ENCODE measurements at regions not wholly inside any gene's neighbourhood (a gene's known extent, or its start where the extent isn't known, plus 50 kb on each side); places are given as distances from the start of the nearest gene placed in this dataset.

GRCh38 chr5:56490971-56491468 lies 257.9 kb upstream of the ANKRD55 start:
- ATAC-seq (no peak), DNase-seq (ENCODE audit: missing footprints) (no peak)
- intact Hi-C loops (cut with DNase I) = no loop called here

DNA sequence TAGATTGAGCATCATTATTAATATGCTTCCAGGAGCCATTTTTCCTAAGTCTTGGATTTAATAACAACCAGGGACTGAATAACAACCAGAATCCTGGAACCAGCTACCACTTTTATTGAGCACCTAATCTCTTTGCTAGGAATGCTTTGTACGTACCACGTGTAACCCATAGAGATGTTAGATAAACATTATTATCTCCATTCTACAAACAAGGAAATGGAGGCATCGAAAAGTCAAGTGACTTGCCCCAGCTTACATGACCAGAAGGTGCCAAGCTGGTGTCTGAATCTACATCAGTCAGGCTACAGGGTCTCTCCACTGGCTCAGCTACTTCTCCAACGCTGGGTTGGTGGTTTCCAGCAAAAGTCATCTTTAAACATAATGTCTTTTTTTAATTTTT lies 256.1 kb upstream of the ANKRD55 start:
- intact Hi-C loops (cut with DNase I) = no loop called here
- ATAC-seq (no peak), DNase-seq (ENCODE audit: missing footprints) (no peak)

GRCh38 chr5:56487528-56488115 lies 254.5 kb upstream of the ANKRD55 start:
- intact Hi-C loops (cut with DNase I) = no loop called here
- ATAC-seq (no peak), DNase-seq (ENCODE audit: missing footprints) (no peak)

DNA sequence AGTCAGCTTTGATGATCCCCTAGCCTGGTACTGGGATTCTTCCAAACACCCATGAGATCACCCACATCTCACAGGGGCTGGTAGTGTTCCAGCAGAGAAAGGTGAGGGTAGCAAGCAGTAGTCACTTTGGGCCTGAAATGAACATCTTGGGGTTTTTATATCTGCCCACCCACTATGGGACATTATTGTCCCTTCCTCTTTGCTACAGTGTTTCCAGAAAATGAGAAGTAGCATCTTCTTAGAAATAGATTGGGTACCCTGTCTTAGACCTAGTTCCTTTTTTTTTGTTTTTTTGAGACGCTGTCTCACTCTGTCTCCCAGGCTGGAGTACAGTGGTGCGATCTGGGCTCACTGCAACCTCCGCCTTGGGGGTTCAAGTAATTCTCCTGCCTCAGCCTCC lies 249.2 kb upstream of the ANKRD55 start:
- no peak for DNase-seq (ENCODE audit: missing footprints)
- intact Hi-C loops (cut with DNase I) = no loop called here
- peak; percentile 0 for ATAC-seq

DNA sequence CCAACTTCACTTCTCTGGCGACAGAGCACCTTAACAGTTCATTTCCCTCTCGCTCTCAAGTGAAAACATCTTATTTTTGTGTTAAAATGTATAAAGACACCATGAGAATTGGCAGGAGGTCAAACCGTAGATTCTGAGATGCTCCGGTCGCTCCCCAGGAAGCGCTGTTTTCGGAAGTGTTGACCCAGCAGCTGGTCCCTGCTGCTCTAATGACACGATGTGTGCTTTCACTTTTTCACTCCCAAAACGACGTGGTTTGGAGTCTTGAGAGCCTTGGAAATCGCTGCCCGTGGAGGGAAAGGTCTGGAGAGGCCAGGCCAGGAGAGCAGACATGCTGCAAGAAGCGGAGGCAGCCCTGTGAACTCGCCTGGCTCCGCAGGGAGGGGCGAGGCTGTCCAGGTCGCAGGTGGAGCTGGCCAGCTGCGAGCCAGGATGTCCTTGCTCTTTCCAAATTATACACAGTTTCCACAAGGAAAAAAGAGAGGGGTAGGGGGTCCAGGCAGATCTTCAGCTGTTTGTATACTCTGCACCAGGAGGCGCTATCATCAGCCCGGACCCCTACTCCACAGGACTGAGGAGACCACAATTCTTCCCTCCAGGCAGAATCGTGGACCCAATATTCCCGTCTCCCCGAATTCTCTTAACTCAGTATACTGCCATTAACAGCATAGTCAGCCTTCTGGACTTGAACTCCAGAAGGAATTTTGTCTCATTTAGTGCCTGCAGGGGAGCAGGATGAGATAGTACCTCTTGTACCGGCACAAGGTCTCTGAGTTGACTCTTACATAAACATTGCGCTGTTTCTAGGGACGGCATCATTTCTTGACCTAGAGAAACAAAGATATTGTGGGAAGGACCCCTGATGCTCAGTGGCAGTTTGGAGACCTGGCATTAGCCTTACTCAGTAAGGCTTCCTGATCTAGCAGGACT lies 248.6 kb upstream of the ANKRD55 start:
- intact Hi-C loops (cut with DNase I) = loop anchor here (2.0 kb wide), 1 partner anchor 333 kb away; the partner anchor contains the start of gene MAP3K1
- ATAC-seq = peak; percentile 55
- DNase-seq (ENCODE audit: missing footprints) = peak; percentile 77

DNA sequence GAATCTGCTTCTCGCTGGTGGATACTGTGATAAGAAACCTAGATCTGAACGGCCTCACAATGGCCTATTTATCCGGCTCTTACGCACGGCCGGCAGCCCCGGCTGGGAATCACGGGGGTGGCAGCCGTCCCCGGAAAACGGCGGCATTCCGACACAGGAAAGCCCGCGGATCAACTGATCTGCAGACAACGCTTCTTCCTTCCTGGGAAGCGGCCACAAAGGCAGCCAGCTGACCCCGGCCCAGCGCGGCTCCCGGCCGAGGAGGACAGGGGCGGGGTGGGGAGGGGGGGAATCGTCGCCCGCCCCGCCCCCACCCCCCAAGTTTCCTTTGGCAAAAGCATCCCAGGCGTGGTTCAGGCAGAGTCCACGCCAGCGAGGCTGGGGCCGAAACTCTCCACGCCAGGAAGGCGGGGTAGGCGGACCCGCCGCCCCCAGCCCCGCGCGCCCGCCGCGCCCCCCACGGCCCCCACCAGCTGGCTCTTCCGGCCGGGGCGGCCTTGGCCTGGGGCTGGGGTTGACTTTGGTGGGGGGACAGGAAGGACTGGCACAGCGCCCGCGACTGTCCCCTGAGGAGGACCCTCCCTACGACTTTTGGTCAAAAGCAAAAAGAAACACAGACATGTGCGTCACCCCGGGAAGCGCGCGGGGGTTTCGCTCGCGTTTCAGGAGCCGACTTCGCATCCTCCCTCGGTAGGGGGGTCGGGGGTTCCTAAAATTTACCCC lies 247.7 kb upstream of the ANKRD55 start:
- ATAC-seq = peak; percentile 76
- peak; percentile 79 for DNase-seq (ENCODE audit: missing footprints)
- intact Hi-C loops (cut with DNase I) = loop anchor here (2.0 kb wide), 1 partner anchor 334 kb away; the partner anchor contains the start of gene MAP3K1

DNA sequence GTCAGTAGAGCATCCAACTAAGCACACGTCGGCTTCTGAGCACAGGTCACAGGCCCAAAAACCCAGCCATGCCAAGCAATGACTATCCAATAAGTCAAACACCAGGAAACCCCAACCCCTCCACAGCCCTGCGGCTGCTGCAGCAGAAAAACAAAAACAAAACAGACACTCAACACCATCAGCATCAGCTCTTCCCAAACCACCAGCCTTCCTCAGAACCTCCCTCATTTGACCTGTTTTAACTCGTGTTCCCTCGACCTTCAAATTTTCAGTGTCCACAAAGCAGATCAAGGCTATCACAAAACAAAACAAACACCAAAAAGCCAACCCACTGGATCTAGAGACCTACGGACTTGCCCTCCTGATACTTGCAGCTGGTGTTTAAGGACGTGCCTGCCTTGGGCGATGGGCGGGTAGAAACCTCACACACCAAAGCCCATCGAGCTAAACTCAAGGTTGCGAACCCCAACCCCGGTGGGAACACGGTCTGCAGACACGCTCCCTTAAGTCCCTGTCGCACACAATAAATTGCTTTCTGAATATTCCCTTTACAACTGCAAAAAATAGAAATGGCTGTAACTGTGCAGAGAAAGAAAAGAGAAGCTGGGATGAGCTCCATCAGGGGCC lies 247.1 kb upstream of the ANKRD55 start:
- no peak for DNase-seq (ENCODE audit: missing footprints)
- intact Hi-C loops (cut with DNase I) = loop anchor here (2.0 kb wide), 1 partner anchor 335 kb away; the partner anchor contains the start of gene MAP3K1

GRCh38 chr5:56479696-56480077 lies 246.6 kb upstream of the ANKRD55 start:
- DNase-seq (ENCODE audit: missing footprints) (no peak), ATAC-seq (no peak)
- intact Hi-C loops (cut with DNase I) = loop anchor here (2.0 kb wide), 1 partner anchor 335 kb away; the partner anchor contains the start of gene MAP3K1

More for the DNA sequence above, 247.1 kb upstream of the ANKRD55 start:
- peak; percentile 4 for ATAC-seq

GRCh38 chr5:56479126-56479525 lies 246.0 kb upstream of the ANKRD55 start:
- intact Hi-C loops (cut with DNase I) = no loop called here
- ATAC-seq (no peak), DNase-seq (ENCODE audit: missing footprints) (no peak)

DNA sequence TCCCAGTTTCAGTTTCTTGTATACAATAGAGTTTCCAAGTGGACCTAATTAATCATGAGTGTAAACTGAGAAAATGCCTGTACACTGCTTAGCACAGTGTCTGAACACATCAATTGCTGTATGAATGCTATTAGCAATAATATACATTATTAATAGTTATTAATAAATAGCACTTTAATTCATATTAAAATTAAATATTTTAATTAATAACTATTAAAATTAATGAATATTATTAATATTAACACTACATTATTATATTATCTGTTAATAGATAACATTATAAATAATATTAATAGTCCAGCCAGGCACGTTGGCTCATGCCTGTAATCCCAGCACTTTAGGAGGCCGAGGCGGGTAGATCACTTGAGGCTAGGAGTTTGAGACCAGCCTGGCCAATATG lies 244.9 kb upstream of the ANKRD55 start:
- DNase-seq (ENCODE audit: missing footprints) (no peak), ATAC-seq (no peak)
- intact Hi-C loops (cut with DNase I) = no loop called here

DNA sequence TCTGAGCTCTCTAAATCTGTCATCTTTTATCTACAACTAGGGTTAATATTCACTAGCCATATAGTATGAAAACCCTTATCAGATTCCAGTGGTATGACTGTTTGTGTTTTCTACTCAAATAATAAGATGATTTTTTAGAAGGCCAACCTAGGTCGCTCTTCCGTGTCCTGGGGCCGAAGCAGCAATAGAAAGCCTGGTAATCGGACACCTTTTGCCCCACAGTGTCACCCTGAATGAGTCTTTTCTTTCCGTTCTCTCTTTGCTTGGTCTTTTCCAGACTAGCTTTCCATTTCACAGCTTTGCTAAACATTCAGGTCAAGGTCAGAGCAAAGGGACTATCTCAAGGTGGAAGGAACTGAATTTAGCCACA lies 243.3 kb upstream of the ANKRD55 start:
- intact Hi-C loops (cut with DNase I) = no loop called here
- no peak for ATAC-seq

GRCh38 chr5:56475689-56476486 lies 242.8 kb upstream of the ANKRD55 start:
- DNase-seq (ENCODE audit: missing footprints) (no peak), ATAC-seq (no peak)
- intact Hi-C loops (cut with DNase I) = no loop called here

More for the DNA sequence above, 243.3 kb upstream of the ANKRD55 start:
- DNase-seq (ENCODE audit: missing footprints) = no peak

GRCh38 chr5:56471707-56472106 lies 238.6 kb upstream of the ANKRD55 start:
- intact Hi-C loops (cut with DNase I) = no loop called here
- no peak for DNase-seq (ENCODE audit: missing footprints)
- no peak for ATAC-seq

DNA sequence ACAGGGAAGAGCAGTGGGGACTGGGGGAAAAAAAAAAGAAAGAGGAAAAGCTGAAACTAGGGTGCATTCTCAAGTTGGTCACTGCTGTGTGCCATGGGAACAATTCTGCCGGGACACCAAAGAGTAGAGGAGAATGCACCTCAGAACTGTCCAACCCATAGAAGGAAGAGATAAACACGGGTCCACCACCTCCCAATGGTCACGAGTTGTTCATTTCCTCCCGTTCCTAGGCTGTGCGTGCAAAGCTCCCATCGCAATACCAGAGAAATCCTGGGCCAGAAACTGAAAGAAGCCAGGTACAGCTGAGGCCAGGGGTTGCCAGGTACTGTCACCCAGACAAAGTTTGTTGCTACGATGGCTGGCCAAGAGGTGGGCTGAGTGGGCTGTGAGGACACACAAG lies 236.9 kb upstream of the ANKRD55 start:
- DNase-seq (ENCODE audit: missing footprints) (no peak), ATAC-seq (no peak)
- intact Hi-C loops (cut with DNase I) = no loop called here

DNA sequence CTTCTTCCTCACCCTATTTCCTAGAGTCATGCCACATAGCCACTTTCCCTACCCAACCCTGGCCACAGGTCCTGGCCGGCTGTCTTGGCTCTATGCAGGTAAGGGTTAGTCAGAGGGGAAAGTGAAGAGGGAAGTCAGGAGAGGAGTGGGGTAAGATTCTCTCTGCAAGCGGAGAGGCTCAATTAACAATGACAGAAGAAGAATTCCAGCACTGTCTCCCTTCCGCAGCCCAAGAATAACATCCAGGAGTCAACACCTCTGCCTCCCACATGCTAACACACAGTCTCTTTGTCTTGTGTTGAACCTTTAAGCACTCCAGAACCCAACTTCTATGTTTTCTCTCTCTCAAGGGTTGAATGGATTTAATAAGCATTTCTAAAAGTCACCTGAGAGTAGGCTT lies 235.1 kb upstream of the ANKRD55 start:
- intact Hi-C loops (cut with DNase I) = loop anchor here (10.0 kb wide), 1 partner anchor 113 kb away; no protein-coding TSS in a partner anchor
- DNase-seq (ENCODE audit: missing footprints) = no peak
- no peak for ATAC-seq

DNA sequence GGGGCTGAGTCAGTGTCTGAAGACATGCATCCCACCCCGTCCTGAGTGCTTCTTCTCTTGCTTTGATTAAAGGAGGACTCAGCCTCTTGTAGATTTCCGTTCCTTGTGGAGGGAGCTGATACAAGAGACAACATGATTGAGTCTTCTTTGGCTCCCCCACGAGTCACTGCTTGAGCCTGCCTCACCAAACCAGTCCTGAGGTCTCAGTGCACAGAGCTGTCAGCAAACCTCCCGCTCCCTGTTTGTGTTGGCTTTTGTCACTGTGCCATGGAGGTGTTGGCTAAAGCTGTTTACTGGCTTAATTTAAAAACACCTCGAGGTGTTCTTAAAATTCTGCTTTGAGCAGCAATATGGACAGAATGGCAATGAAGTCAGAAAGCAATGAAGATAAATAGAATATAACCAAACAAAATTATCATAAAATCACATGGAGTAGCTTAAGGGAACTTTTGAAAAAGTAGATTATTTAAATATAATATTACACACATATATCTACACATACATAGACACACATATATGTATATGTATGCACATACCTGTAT lies 234.1 kb upstream of the ANKRD55 start:
- no peak for ATAC-seq
- DNase-seq (ENCODE audit: missing footprints) = no peak
- intact Hi-C loops (cut with DNase I) = loop anchor here (10.0 kb wide), 1 partner anchor 112 kb away; no protein-coding TSS in a partner anchor

DNA sequence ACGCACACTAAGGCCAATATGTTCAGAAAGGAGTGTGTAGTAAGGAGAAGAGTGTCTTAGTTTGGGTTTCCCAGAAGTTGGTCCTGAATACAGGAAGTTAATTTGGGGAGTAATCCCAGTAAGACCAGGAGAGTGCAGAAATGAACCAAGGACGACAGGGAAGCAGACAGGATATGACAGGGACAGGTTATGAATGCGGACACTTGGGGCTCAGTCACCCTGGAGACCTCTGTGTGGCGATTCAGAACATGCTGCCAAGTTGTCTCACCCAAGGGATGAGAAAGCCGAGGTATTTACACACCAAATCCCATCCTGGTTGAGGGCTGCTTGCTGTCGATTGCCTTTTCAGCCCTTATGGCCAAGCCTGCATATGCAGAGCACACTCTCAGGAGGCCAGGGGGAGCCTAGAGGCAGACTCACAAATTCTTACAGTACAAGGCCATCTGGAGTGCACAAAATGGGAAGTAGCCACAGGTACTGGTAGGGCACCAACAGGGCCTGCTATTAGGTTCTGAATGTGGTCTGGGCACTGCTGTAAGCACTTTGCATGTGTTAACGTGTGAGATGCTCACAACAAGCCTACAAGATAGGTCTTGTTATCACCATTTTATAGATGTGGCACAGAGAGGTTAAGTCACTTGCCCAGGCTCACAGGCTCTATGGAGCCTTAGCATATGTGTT lies 233.1 kb upstream of the ANKRD55 start:
- intact Hi-C loops (cut with DNase I) = loop anchor here (10.0 kb wide), 1 partner anchor 111 kb away; no protein-coding TSS in a partner anchor
- peak; percentile 47 for ATAC-seq
- no peak for DNase-seq (ENCODE audit: missing footprints)
